ENCODE measurements at regions not wholly inside any gene's neighbourhood (a gene's known extent, or its start where the extent isn't known, plus 50 kb on each side); places are given as distances from the start of the nearest gene placed in this dataset.

DNA sequence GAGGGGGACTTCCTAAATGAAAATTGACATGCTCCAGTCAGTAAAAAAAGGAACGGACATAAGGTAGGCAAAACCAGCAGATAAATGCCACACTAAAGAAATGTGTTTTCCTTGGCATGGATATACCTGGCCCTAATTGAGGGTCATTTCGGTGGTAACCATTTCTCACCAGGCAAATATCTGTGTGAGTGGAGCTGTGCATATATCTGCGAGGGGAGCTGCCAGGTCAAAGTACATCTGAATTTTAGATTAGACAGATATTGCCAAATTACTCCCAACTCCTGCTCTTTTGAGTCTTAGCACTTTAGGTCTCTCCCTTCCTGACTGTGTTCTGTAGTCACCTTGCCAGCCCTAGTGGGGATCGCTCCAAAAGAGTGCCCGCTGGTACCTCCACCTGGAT lies 204.2 kb downstream of the SH3BP4 start:
- TF ChIP-seq, protein P1, sequence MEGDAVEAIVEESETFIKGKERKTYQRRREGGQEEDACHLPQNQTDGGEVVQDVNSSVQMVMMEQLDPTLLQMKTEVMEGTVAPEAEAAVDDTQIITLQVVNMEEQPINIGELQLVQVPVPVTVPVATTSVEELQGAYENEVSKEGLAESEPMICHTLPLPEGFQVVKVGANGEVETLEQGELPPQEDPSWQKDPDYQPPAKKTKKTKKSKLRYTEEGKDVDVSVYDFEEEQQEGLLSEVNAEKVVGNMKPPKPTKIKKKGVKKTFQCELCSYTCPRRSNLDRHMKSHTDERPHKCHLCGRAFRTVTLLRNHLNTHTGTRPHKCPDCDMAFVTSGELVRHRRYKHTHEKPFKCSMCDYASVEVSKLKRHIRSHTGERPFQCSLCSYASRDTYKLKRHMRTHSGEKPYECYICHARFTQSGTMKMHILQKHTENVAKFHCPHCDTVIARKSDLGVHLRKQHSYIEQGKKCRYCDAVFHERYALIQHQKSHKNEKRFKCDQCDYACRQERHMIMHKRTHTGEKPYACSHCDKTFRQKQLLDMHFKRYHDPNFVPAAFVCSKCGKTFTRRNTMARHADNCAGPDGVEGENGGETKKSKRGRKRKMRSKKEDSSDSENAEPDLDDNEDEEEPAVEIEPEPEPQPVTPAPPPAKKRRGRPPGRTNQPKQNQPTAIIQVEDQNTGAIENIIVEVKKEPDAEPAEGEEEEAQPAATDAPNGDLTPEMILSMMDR (IDR thresholded peaks at IDR 0.05; ENCODE audit: borderline replicate concordance, insufficient read depth, low read depth, low read length): no peak
- no peak overlapping the region for H3K4me3 ChIP-seq (ENCODE audit: low read depth, low read length)

DNA sequence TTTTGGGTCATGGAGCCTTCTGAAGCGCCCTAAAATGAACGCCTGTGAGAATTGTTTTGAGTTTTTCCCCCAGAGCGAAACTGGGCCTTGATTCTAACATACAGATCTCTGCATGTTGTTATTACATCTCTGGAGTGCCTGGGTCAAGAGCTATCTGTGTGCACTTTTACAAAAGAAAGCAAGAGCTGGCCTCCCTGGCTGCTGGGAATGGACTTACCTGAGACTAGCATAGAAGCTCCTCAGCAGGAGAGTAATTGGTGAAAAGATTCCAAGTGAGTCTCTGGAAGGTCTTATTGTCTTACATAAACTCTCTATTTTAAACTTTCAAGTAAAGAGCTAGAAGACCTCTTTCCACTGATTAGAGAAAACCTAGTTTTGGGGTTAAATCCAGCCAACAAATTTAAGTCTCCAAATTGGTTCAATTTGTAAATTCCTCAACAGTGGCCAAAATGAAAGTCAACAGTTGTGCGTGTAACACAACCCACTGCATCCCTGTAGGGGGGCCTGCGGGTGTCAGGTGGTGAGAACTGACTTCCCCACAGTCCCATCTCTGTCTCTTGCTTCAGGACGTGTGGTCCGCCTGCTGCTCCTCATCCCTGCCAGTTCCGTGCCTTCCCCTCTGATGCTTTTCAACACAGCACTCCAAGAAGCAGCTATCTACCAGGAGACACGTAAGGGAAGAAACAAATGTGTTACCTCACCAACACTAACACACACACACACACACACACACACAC lies 206.1 kb downstream of the SH3BP4 start:
- TF ChIP-seq, protein P1 (IDR thresholded peaks at IDR 0.05; ENCODE audit: borderline replicate concordance, insufficient read depth, low read depth, low read length): no peak
- H3K4me3 ChIP-seq (ENCODE audit: low read depth, low read length): no peak overlapping the region

DNA sequence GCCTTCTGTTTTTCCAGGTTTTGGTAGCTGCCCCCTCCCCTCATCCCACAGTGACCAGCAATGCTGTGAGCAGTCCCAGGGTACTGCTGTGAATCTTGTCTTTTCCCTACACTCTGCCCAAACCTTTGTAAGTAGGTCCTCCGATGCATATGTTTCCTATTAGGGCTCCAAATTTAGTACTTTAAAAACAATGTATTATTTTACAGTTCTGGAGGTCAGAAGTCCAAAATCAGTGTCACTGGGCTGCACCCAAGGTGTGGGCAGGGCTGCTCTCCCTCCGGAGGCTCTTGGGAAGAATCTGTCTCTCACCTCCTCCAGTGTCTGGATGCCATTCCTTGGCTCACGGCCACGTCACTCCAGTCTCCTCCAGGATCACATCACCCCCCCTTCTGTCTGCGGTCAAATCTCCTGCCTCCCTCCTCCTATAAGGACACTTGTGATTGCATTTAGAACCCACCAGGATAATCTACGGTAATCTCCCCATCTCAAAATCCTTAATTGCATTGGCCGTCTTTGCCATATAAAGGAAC lies 208.5 kb downstream of the SH3BP4 start:
- TF ChIP-seq, protein P1 (IDR thresholded peaks at IDR 0.05; ENCODE audit: borderline replicate concordance, insufficient read depth, low read depth, low read length): no peak
- H3K4me3 ChIP-seq (ENCODE audit: low read depth, low read length): no peak overlapping the region

DNA sequence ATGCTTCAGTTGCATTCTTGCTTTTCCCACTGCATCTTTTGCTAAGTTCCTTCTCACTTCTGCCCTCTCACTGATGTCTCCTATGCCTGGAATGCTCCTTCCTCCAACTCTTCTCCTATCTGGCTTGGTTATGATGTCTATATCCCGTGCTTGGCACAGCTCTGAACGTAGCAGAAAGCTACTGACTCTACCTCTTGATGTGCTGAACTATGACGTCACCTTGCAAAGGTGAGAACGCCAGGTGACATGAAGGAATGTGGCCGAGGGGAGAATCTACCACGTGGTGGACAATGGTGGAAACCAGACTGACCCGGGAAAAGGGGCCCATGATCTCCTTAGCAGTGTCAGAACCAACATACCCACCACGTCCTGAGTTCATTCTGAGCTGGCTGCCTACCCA lies 209.7 kb downstream of the SH3BP4 start:
- H3K4me3 ChIP-seq (ENCODE audit: low read depth, low read length): no peak overlapping the region
- TF ChIP-seq, protein P1 (IDR thresholded peaks at IDR 0.05; ENCODE audit: borderline replicate concordance, insufficient read depth, low read depth, low read length): no peak

DNA sequence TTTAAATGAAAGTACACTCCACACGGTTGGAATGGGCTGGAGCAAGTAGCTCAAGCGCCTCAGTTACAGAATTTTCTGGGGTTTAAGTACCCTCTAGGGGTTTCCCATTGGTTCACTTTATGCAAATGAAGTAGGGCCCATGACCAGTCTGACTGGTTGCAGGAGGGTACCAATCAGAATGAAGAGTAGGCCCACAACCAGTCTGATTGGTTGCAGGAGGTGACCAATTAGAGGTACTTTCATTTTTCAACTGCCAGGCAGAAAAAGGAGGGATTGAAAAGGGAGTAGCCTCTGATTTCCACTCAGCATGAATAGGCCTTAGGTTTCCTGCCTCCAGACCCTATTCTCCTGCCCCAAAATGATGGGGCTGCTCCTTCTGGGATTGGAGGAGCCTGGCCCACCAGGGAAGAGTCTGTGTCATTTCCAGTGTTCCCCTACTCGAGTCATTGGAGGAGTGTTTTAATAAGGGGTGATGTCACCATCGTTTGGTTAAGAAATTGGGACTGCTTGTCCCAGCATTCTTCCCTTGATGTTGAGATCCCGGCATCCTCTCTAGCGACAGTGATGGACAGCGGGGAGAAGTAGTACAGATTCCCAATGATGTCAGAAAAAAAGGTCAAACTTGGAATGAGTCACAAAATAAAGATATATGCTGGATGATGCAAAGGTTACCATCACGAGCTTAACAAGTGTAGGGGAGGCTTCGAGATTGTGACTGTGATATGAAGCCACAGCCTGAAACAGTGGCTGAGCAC lies 210.4 kb downstream of the SH3BP4 start:
- no peak overlapping the region for H3K4me3 ChIP-seq (ENCODE audit: low read depth, low read length)
- TF ChIP-seq, protein P1 (IDR thresholded peaks at IDR 0.05; ENCODE audit: borderline replicate concordance, insufficient read depth, low read depth, low read length): no peak

DNA sequence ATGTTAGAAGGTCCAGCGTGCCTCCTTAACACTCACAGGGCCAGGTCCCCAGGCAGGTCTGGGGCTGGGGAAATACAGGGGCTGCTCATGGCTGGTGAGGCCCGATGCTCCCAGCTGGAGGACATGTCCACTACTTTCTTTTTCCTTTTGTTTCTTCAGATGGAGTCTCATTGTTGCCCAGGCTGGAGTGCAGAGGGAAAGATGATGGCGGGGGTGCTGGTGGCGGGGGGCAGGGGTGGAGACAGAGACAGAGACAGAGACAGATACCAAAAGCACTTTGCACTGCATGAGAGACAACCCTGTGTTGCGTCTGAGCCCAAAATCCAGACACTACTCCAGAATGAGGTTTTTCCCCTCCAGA lies 211.0 kb downstream of the SH3BP4 start:
- TF ChIP-seq, protein P1 (IDR thresholded peaks at IDR 0.05; ENCODE audit: borderline replicate concordance, insufficient read depth, low read depth, low read length): no peak

More for the DNA sequence above, 211.0 kb downstream of the SH3BP4 start:
- no peak overlapping the region for H3K4me3 ChIP-seq (ENCODE audit: low read depth, low read length)
